ENCODE measurements at regions not wholly inside any gene's neighbourhood (a gene's known extent, or its start where the extent isn't known, plus 50 kb on each side); places are given as distances from the start of the nearest gene placed in this dataset.

DNA sequence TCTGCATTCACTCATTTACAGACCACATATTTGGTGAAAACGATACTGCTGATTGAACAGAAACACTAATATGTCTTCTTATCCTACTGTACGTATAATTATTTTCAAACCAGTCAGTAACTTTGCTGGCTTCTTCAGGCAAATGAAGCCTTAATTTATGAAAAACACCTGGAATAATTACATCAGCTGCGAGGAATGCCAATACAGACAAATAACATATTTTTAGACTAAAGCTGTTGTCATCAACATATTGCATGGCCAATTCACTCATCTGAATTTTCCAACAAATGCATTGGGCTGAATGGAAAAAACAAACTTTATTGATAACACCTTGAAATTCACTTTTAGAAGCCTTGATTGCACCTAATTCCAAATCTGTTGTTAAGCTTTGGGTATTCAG, 165.9 kb downstream of the HLX start:
- TF ChIP-seq, protein P1, sequence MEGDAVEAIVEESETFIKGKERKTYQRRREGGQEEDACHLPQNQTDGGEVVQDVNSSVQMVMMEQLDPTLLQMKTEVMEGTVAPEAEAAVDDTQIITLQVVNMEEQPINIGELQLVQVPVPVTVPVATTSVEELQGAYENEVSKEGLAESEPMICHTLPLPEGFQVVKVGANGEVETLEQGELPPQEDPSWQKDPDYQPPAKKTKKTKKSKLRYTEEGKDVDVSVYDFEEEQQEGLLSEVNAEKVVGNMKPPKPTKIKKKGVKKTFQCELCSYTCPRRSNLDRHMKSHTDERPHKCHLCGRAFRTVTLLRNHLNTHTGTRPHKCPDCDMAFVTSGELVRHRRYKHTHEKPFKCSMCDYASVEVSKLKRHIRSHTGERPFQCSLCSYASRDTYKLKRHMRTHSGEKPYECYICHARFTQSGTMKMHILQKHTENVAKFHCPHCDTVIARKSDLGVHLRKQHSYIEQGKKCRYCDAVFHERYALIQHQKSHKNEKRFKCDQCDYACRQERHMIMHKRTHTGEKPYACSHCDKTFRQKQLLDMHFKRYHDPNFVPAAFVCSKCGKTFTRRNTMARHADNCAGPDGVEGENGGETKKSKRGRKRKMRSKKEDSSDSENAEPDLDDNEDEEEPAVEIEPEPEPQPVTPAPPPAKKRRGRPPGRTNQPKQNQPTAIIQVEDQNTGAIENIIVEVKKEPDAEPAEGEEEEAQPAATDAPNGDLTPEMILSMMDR (IDR thresholded peaks at IDR 0.05), result no peak
- TF ChIP-seq POLR2A (IDR thresholded peaks at IDR 0.05), result no peak

Data from body of pancreas (tissue), 4 donors.